ENCODE measurements at regions not wholly inside any gene's neighbourhood (a gene's known extent, or its start where the extent isn't known, plus 50 kb on each side); places are given as distances from the start of the nearest gene placed in this dataset.
"Not testable (repeated sequence)": the region's sequence is repeated elsewhere in the genome, so short reads cannot be mapped to it uniquely, and the experiment has no call there.

- Histone ChIP-seq H3K36me3 (ENCODE audit: low read depth) (no peaks in the 10 kb centered on the region), H3K27me3 (replicated peaks; ENCODE audit: insufficient read depth) (peaks cover 9% of the 10 kb centered on the region; the same call in 1 of the 2 replicates), H3K4me2 (ENCODE audit: unreplicated experiment) (no peak overlapping the region), H3K27ac (no peak overlapping the region), H3K4me1 (ENCODE audit: insufficient read depth) (no peaks in the 10 kb centered on the region), H3K9me2 (ENCODE audit: insufficient read depth) (no peaks in the 10 kb centered on the region), H3K9ac (no peak overlapping the region), H3K9me3 (ENCODE audit: low read depth) (no peaks in the 10 kb centered on the region), H4K20me1 (ENCODE audit: insufficient read depth) (no peaks in the 10 kb centered on the region), H2AFZ (no peak overlapping the region), H3K79me2 (ENCODE audit: insufficient read depth) (no peaks in the 10 kb centered on the region), H3K4me3 (no peak overlapping the region), H3F3A (ENCODE audit: insufficient read depth) (no peaks in the 10 kb centered on the region)
- DNase-seq = no peak
- TF ChIP-seq EZH2 (IDR thresholded peaks at IDR 0.05; ENCODE audit: insufficient read depth, poor library complexity, severe bottlenecking) (no peak), EZH2phosphoT487 (IDR thresholded peaks at IDR 0.05; ENCODE audit: insufficient read depth, low read depth) (no peak)
- 28 to 32% methylated on average over 5 of the region's 5 CpGs for WGBS, 2 experiments (ENCODE audit: low coverage in 1 of 2, low lambda C conversion rate in 2 of 2, missing lambda C conversion rate in 2 of 2)
- in situ Hi-C loops (cut with MboI) = no loop called here
These were observed 85.1 kb upstream of the KMT2C start for GRCh38 chr7:152520861-152521302.

GRCh38 chr7:152519290-152519689 is 83.5 kb upstream of the KMT2C start:
- Histone ChIP-seq H3F3A (ENCODE audit: insufficient read depth) (no peaks in the 10 kb centered on the region), H4K20me1 (ENCODE audit: insufficient read depth) (no peaks in the 10 kb centered on the region), H2AFZ (no peak overlapping the region), H3K9me3 (ENCODE audit: low read depth) (no peaks in the 10 kb centered on the region), H3K79me2 (ENCODE audit: insufficient read depth) (no peaks in the 10 kb centered on the region), H3K9ac (no peak overlapping the region), H3K4me1 (ENCODE audit: insufficient read depth) (no peaks in the 10 kb centered on the region), H3K4me2 (ENCODE audit: unreplicated experiment) (no peak overlapping the region), H3K36me3 (ENCODE audit: low read depth) (no peaks in the 10 kb centered on the region), H3K27me3 (replicated peaks; ENCODE audit: insufficient read depth) (peaks cover 9% of the 10 kb centered on the region; the same call in 1 of the 2 replicates), H3K27ac (no peak overlapping the region), H3K9me2 (ENCODE audit: insufficient read depth) (no peaks in the 10 kb centered on the region), H3K4me3 (no peak overlapping the region)
- DNase-seq = no peak
- TF ChIP-seq EZH2 (IDR thresholded peaks at IDR 0.05; ENCODE audit: insufficient read depth, poor library complexity, severe bottlenecking) (no peak), EZH2phosphoT487 (IDR thresholded peaks at IDR 0.05; ENCODE audit: insufficient read depth, low read depth) (no peak)
- WGBS, 2 experiments (ENCODE audit: low coverage in 1 of 2, low lambda C conversion rate in 2 of 2, missing lambda C conversion rate in 2 of 2) = 47 to 50% methylated on average over 4 of the region's 4 CpGs
- in situ Hi-C loops (cut with MboI) = no loop called here

GRCh38 chr7:152516216-152516615 is 80.4 kb upstream of the KMT2C start:
- peaks cover 9% of the 10 kb centered on the region; the same call in 1 of the 2 replicates for H3K27me3 ChIP-seq (replicated peaks; ENCODE audit: insufficient read depth)
- H4K20me1 ChIP-seq (ENCODE audit: insufficient read depth) = no peaks in the 10 kb centered on the region
- WGBS, 2 experiments (ENCODE audit: low coverage in 1 of 2, low lambda C conversion rate in 2 of 2, missing lambda C conversion rate in 2 of 2) = 76% methylated on average over 9 of the region's 9 CpGs
- in situ Hi-C loops (cut with MboI) = no loop called here
- no peaks in the 10 kb centered on the region for H3K79me2 ChIP-seq (ENCODE audit: insufficient read depth)
- no peaks in the 10 kb centered on the region for H3K36me3 ChIP-seq (ENCODE audit: low read depth)
- no peaks in the 10 kb centered on the region for H3K9me2 ChIP-seq (ENCODE audit: insufficient read depth)
- H3K4me2 ChIP-seq (ENCODE audit: unreplicated experiment) = no peak overlapping the region
- no peak overlapping the region for H2AFZ ChIP-seq
- H3K4me3 ChIP-seq = no peak overlapping the region
- no peaks in the 10 kb centered on the region for H3F3A ChIP-seq (ENCODE audit: insufficient read depth)
- H3K4me1 ChIP-seq (ENCODE audit: insufficient read depth) = no peaks in the 10 kb centered on the region
- no peak for DNase-seq
- no peak overlapping the region for H3K9ac ChIP-seq
- H3K9me3 ChIP-seq (ENCODE audit: low read depth) = no peaks in the 10 kb centered on the region
- H3K27ac ChIP-seq = no peak overlapping the region
- TF ChIP-seq EZH2 (IDR thresholded peaks at IDR 0.05; ENCODE audit: insufficient read depth, poor library complexity, severe bottlenecking) (no peak), EZH2phosphoT487 (IDR thresholded peaks at IDR 0.05; ENCODE audit: insufficient read depth, low read depth) (no peak)

GRCh38 chr7:152515266-152515950 is 79.6 kb upstream of the KMT2C start:
- H3K79me2 ChIP-seq (ENCODE audit: insufficient read depth); H4K20me1 ChIP-seq (ENCODE audit: insufficient read depth); DNase-seq; H3K9me2 ChIP-seq (ENCODE audit: insufficient read depth); H3K4me2 ChIP-seq (ENCODE audit: unreplicated experiment); H2AFZ ChIP-seq; H3K4me1 ChIP-seq (ENCODE audit: insufficient read depth); H3K9me3 ChIP-seq (ENCODE audit: low read depth); H3K36me3 ChIP-seq (ENCODE audit: low read depth); H3K9ac ChIP-seq; in situ Hi-C loops (cut with MboI); H3F3A ChIP-seq (ENCODE audit: insufficient read depth); H3K27me3 ChIP-seq (replicated peaks; ENCODE audit: insufficient read depth); H3K4me3 ChIP-seq; H3K27ac ChIP-seq: not testable (repeated sequence)
- 86 to 90% methylated on average over 25 of the region's 25 CpGs for WGBS, 2 experiments (ENCODE audit: low coverage in 1 of 2, low lambda C conversion rate in 2 of 2, missing lambda C conversion rate in 2 of 2)

GRCh38 chr7:152514771-152515105 is 78.9 kb upstream of the KMT2C start:
- WGBS, 2 experiments (ENCODE audit: low coverage in 1 of 2, low lambda C conversion rate in 2 of 2, missing lambda C conversion rate in 2 of 2) = 80 to 86% methylated on average over 13 to 14 of the region's 14 CpGs
- H4K20me1 ChIP-seq (ENCODE audit: insufficient read depth) = no peaks in the 10 kb centered on the region
- no peaks in the 10 kb centered on the region for H3K4me1 ChIP-seq (ENCODE audit: insufficient read depth)
- H3K4me3 ChIP-seq = no peak overlapping the region
- no peak overlapping the region for H3K4me2 ChIP-seq (ENCODE audit: unreplicated experiment)
- H3K27ac ChIP-seq = no peak overlapping the region
- no peaks in the 10 kb centered on the region for H3F3A ChIP-seq (ENCODE audit: insufficient read depth)
- in situ Hi-C loops (cut with MboI) = no loop called here
- no peak overlapping the region for H3K9ac ChIP-seq
- no peak for TF ChIP-seq EZH2 (IDR thresholded peaks at IDR 0.05; ENCODE audit: insufficient read depth, poor library complexity, severe bottlenecking)
- TF ChIP-seq EZH2phosphoT487 (IDR thresholded peaks at IDR 0.05; ENCODE audit: insufficient read depth, low read depth) = no peak
- no peaks in the 10 kb centered on the region for H3K9me2 ChIP-seq (ENCODE audit: insufficient read depth)
- no peak for DNase-seq
- no peaks in the 10 kb centered on the region for H3K79me2 ChIP-seq (ENCODE audit: insufficient read depth)
- no peak overlapping the region for H2AFZ ChIP-seq
- H3K27me3 ChIP-seq (replicated peaks; ENCODE audit: insufficient read depth) = peaks cover 9% of the 10 kb centered on the region; the same call in 1 of the 2 replicates
- H3K36me3 ChIP-seq (ENCODE audit: low read depth) = no peaks in the 10 kb centered on the region
- no peaks in the 10 kb centered on the region for H3K9me3 ChIP-seq (ENCODE audit: low read depth)
